ENCODE measurements at regions not wholly inside any gene's neighbourhood (a gene's known extent, or its start where the extent isn't known, plus 50 kb on each side); places are given as distances from the start of the nearest gene placed in this dataset.

- CTCF ChIA-PET = no interaction called here
- Histone ChIP-seq H3K79me2 (ENCODE audit: insufficient read depth) (peaks cover 69% of the 10 kb centered on the region), H3K9me2 (no peaks in the 10 kb centered on the region), H3K4me1 (ENCODE audit: control insufficient read depth in 1 of 2, insufficient read depth in 2 of 2, low read depth in 1 of 2, low read length in 1 of 2) (peaks cover 13 to 41% of the 10 kb centered on the region in 2 experiments; a peak in 3 of 4 replicates), H3K27me3 (ENCODE audit: insufficient read depth) (no peaks in the 10 kb centered on the region), H3K9ac (no peak overlapping the region), H2AFZ (ENCODE audit: low read depth) (no peak overlapping the region), H3F3A (replicated peaks; ENCODE audit: insufficient read depth) (peaks cover 12% of the 10 kb centered on the region), H3K27ac (ENCODE audit: low read depth in 2 of 2, low read length in 1 of 2) (peak overlapping the region in 1 of 2 experiments; percentile 31; a peak in 1 of 4 replicates), H3K4me3 (ENCODE audit: low read depth in 2 of 2, low read length in 1 of 2) (no peak overlapping the region), H3K4me2 (no peak overlapping the region), H3K36me3 (replicated peaks in 1 of 2; ENCODE audit: control insufficient read depth in 1 of 2, insufficient read depth in 2 of 2, low read length in 1 of 2) (peaks cover 0 to 21% of the 10 kb centered on the region in 2 experiments), H3K9me3 (no peaks in the 10 kb centered on the region), H4K20me1 (ENCODE audit: insufficient read depth) (no peaks in the 10 kb centered on the region; the same call in 1 of the 2 replicates)
- POLR2A ChIA-PET = no interaction called here
- WGBS (ENCODE audit: low lambda C conversion rate) = 85% methylated on average over 3 of the region's 3 CpGs
- DNase-seq = no peak
- no peak for TF ChIP-seq RFX5 (IDR thresholded peaks at IDR 0.05; ENCODE audit: low read length)
- TF ChIP-seq RCOR1 (IDR thresholded peaks at IDR 0.05; ENCODE audit: low read length) = no peak
- TF ChIP-seq SMC3 (IDR thresholded peaks at IDR 0.05; ENCODE audit: low read depth, low read length) = no peak
- no peak for TF ChIP-seq NFIC (IDR thresholded peaks at IDR 0.05; ENCODE audit: borderline replicate concordance)
- no peak for TF ChIP-seq TEAD4 (IDR thresholded peaks at IDR 0.05; ENCODE audit: borderline replicate concordance, insufficient read depth)
- no peak for TF ChIP-seq POLR2AphosphoS5 (IDR thresholded peaks at IDR 0.05; ENCODE audit: low read depth, low read length)
- TF ChIP-seq GABPA (IDR thresholded peaks at IDR 0.05; ENCODE audit: low read depth) = no peak
- no peak for TF ChIP-seq ELF1 (IDR thresholded peaks at IDR 0.05)
- TF ChIP-seq USF2 (IDR thresholded peaks at IDR 0.05; ENCODE audit: borderline replicate concordance, low read depth, low read length) = no peak
- TF ChIP-seq REST (IDR thresholded peaks at IDR 0.05; ENCODE audit: low read depth, low read length) = no peak
- TF ChIP-seq TCF12 (IDR thresholded peaks at IDR 0.05) = no peak
- no peak for TF ChIP-seq YY1 (IDR thresholded peaks at IDR 0.05; ENCODE audit: low read depth)
- no peak for TF ChIP-seq CTCF (IDR thresholded peaks at IDR 0.05)
- no peak for TF ChIP-seq ZBTB33 (IDR thresholded peaks at IDR 0.05; ENCODE audit: borderline replicate concordance, low read depth)
- no peak for TF ChIP-seq EZH2phosphoT487 (IDR thresholded peaks at IDR 0.05; ENCODE audit: borderline replicate concordance, low read depth)
- no peak for TF ChIP-seq JUND (IDR thresholded peaks at IDR 0.05)
- TF ChIP-seq MAX (IDR thresholded peaks at IDR 0.05; ENCODE audit: low read depth) = no peak
- no peak for TF ChIP-seq PBX3 (IDR thresholded peaks at IDR 0.05)
- TF ChIP-seq GATA2 (CRISPR knock-in tag; IDR thresholded peaks at IDR 0.05) = no peak
These were observed 52.5 kb upstream of the BOLA1 start for GRCh38 chr1:149846593-149847466.
